ENCODE measurements at regions not wholly inside any gene's neighbourhood (a gene's known extent, or its start where the extent isn't known, plus 50 kb on each side); places are given as distances from the start of the nearest gene placed in this dataset.

- Histone ChIP-seq H3K4me1 (ENCODE audit: low read length) (no peaks in the 10 kb centered on the region), H3K9ac (ENCODE audit: low read length) (no peak overlapping the region), H3K4me2 (ENCODE audit: low read depth, low read length, poor library complexity, severe bottlenecking) (no peak overlapping the region), H2AFZ (ENCODE audit: low read length) (no peak overlapping the region), H3K9me3 (ENCODE audit: low read length) (no peaks in the 10 kb centered on the region), H3K4me3 (ENCODE audit: low read length) (no peak overlapping the region), H3K9me2 (replicated peaks; ENCODE audit: insufficient read depth, low read length) (no peaks in the 10 kb centered on the region), H4K20me1 (ENCODE audit: insufficient read depth, low read depth, low read length) (0 out of 2 replicates have a peak, but pooled peaks cover 4% of the 10 kb centered on the region), H3K79me2 (ENCODE audit: low read length) (no peaks in the 10 kb centered on the region), H3K27me3 (ENCODE audit: low read length) (no peaks in the 10 kb centered on the region), H3K27ac (ENCODE audit: low read length) (no peak overlapping the region), H3K36me3 (ENCODE audit: insufficient read depth, low read length) (no peaks in the 10 kb centered on the region)
- no peak for DNase-seq
These were observed 629.5 kb downstream of the BRD1 start for GRCh38 chr22:49197986-49198704.

GRCh38 chr22:49197505-49197904, 630.2 kb downstream of the BRD1 start:
- H3K9me2 ChIP-seq (replicated peaks; ENCODE audit: insufficient read depth, low read length): no peaks in the 10 kb centered on the region
- H3K36me3 ChIP-seq (ENCODE audit: insufficient read depth, low read length): no peaks in the 10 kb centered on the region
- H2AFZ ChIP-seq (ENCODE audit: low read length): no peak overlapping the region
- no peak overlapping the region for H3K4me2 ChIP-seq (ENCODE audit: low read depth, low read length, poor library complexity, severe bottlenecking)
- H3K9me3 ChIP-seq (ENCODE audit: low read length): no peaks in the 10 kb centered on the region
- H3K79me2 ChIP-seq (ENCODE audit: low read length): no peaks in the 10 kb centered on the region
- no peaks in the 10 kb centered on the region for H3K4me1 ChIP-seq (ENCODE audit: low read length)
- no peak overlapping the region for H3K9ac ChIP-seq (ENCODE audit: low read length)
- H3K27me3 ChIP-seq (ENCODE audit: low read length): no peaks in the 10 kb centered on the region
- no peak for DNase-seq
- H4K20me1 ChIP-seq (ENCODE audit: insufficient read depth, low read depth, low read length): 0 out of 2 replicates have a peak, but pooled peaks cover 4% of the 10 kb centered on the region
- no peak overlapping the region for H3K4me3 ChIP-seq (ENCODE audit: low read length)
- no peak overlapping the region for H3K27ac ChIP-seq (ENCODE audit: low read length)

GRCh38 chr22:49196046-49196511, 631.6 kb downstream of the BRD1 start:
- H3K4me2 ChIP-seq (ENCODE audit: low read depth, low read length, poor library complexity, severe bottlenecking): no peak overlapping the region
- no peaks in the 10 kb centered on the region for H3K36me3 ChIP-seq (ENCODE audit: insufficient read depth, low read length)

GRCh38 chr22:49195636-49196035, 632.0 kb downstream of the BRD1 start:
- Histone ChIP-seq H3K4me3 (ENCODE audit: low read length) (no peak overlapping the region), H3K4me1 (ENCODE audit: low read length) (no peaks in the 10 kb centered on the region), H3K36me3 (ENCODE audit: insufficient read depth, low read length) (no peaks in the 10 kb centered on the region), H3K27ac (ENCODE audit: low read length) (no peak overlapping the region), H3K27me3 (ENCODE audit: low read length) (no peaks in the 10 kb centered on the region), H3K79me2 (ENCODE audit: low read length) (no peaks in the 10 kb centered on the region), H3K9ac (ENCODE audit: low read length) (no peak overlapping the region), H3K4me2 (ENCODE audit: low read depth, low read length, poor library complexity, severe bottlenecking) (no peak overlapping the region), H2AFZ (ENCODE audit: low read length) (no peak overlapping the region), H4K20me1 (ENCODE audit: insufficient read depth, low read depth, low read length) (0 out of 2 replicates have a peak, but pooled peaks cover 4% of the 10 kb centered on the region), H3K9me2 (replicated peaks; ENCODE audit: insufficient read depth, low read length) (no peaks in the 10 kb centered on the region), H3K9me3 (ENCODE audit: low read length) (no peaks in the 10 kb centered on the region)
- no peak for DNase-seq

More at GRCh38 chr22:49196046-49196511, 631.6 kb downstream of the BRD1 start:
- 0 out of 2 replicates have a peak, but pooled peaks cover 4% of the 10 kb centered on the region for H4K20me1 ChIP-seq (ENCODE audit: insufficient read depth, low read depth, low read length)
- no peaks in the 10 kb centered on the region for H3K4me1 ChIP-seq (ENCODE audit: low read length)
- H3K9ac ChIP-seq (ENCODE audit: low read length): no peak overlapping the region
- DNase-seq: no peak
- H3K4me3 ChIP-seq (ENCODE audit: low read length): no peak overlapping the region
- H2AFZ ChIP-seq (ENCODE audit: low read length): no peak overlapping the region
- H3K27ac ChIP-seq (ENCODE audit: low read length): no peak overlapping the region
- no peaks in the 10 kb centered on the region for H3K27me3 ChIP-seq (ENCODE audit: low read length)
- H3K9me3 ChIP-seq (ENCODE audit: low read length): no peaks in the 10 kb centered on the region
- H3K79me2 ChIP-seq (ENCODE audit: low read length): no peaks in the 10 kb centered on the region
- no peaks in the 10 kb centered on the region for H3K9me2 ChIP-seq (replicated peaks; ENCODE audit: insufficient read depth, low read length)

- Histone ChIP-seq H3K4me3 (ENCODE audit: low read length) (no peak overlapping the region), H3K9me3 (ENCODE audit: low read length) (no peaks in the 10 kb centered on the region), H3K79me2 (ENCODE audit: low read length) (no peaks in the 10 kb centered on the region), H3K9me2 (replicated peaks; ENCODE audit: insufficient read depth, low read length) (no peaks in the 10 kb centered on the region), H3K4me1 (ENCODE audit: low read length) (no peaks in the 10 kb centered on the region), H3K27me3 (ENCODE audit: low read length) (no peaks in the 10 kb centered on the region), H3K27ac (ENCODE audit: low read length) (no peak overlapping the region), H3K4me2 (ENCODE audit: low read depth, low read length, poor library complexity, severe bottlenecking) (no peak overlapping the region), H3K9ac (ENCODE audit: low read length) (no peak overlapping the region), H2AFZ (ENCODE audit: low read length) (no peak overlapping the region), H3K36me3 (ENCODE audit: insufficient read depth, low read length) (no peaks in the 10 kb centered on the region), H4K20me1 (ENCODE audit: insufficient read depth, low read depth, low read length) (0 out of 2 replicates have a peak, but pooled peaks cover 4% of the 10 kb centered on the region)
- DNase-seq: no peak
These were observed 633.7 kb downstream of the BRD1 start for GRCh38 chr22:49193901-49194465.

GRCh38 chr22:49193348-49193747, 634.3 kb downstream of the BRD1 start:
- Histone ChIP-seq H3K27me3 (ENCODE audit: low read length) (no peaks in the 10 kb centered on the region), H3K27ac (ENCODE audit: low read length) (no peak overlapping the region), H2AFZ (ENCODE audit: low read length) (no peak overlapping the region), H3K4me3 (ENCODE audit: low read length) (no peak overlapping the region), H3K4me2 (ENCODE audit: low read depth, low read length, poor library complexity, severe bottlenecking) (no peak overlapping the region), H4K20me1 (ENCODE audit: insufficient read depth, low read depth, low read length) (0 out of 2 replicates have a peak, but pooled peaks cover under 1% of the 10 kb centered on the region), H3K4me1 (ENCODE audit: low read length) (no peaks in the 10 kb centered on the region), H3K9me2 (replicated peaks; ENCODE audit: insufficient read depth, low read length) (no peaks in the 10 kb centered on the region), H3K9ac (ENCODE audit: low read length) (no peak overlapping the region), H3K36me3 (ENCODE audit: insufficient read depth, low read length) (no peaks in the 10 kb centered on the region), H3K79me2 (ENCODE audit: low read length) (no peaks in the 10 kb centered on the region), H3K9me3 (ENCODE audit: low read length) (no peaks in the 10 kb centered on the region)
- no peak for DNase-seq

GRCh38 chr22:49192857-49193250, 634.8 kb downstream of the BRD1 start:
- H4K20me1 ChIP-seq (ENCODE audit: insufficient read depth, low read depth, low read length): no peaks in the 10 kb centered on the region
- no peak overlapping the region for H3K9ac ChIP-seq (ENCODE audit: low read length)
- no peaks in the 10 kb centered on the region for H3K79me2 ChIP-seq (ENCODE audit: low read length)
- no peak overlapping the region for H3K4me3 ChIP-seq (ENCODE audit: low read length)
- H3K27me3 ChIP-seq (ENCODE audit: low read length): 0 out of 2 replicates have a peak, but pooled peaks cover 4% of the 10 kb centered on the region
- H3K27ac ChIP-seq (ENCODE audit: low read length): no peak overlapping the region
- H3K4me1 ChIP-seq (ENCODE audit: low read length): no peaks in the 10 kb centered on the region
- no peaks in the 10 kb centered on the region for H3K9me2 ChIP-seq (replicated peaks; ENCODE audit: insufficient read depth, low read length)
- DNase-seq: no peak
- H3K9me3 ChIP-seq (ENCODE audit: low read length): no peaks in the 10 kb centered on the region
- no peak overlapping the region for H3K4me2 ChIP-seq (ENCODE audit: low read depth, low read length, poor library complexity, severe bottlenecking)
- no peaks in the 10 kb centered on the region for H3K36me3 ChIP-seq (ENCODE audit: insufficient read depth, low read length)
- no peak overlapping the region for H2AFZ ChIP-seq (ENCODE audit: low read length)

GRCh38 chr22:49192180-49192856, 635.4 kb downstream of the BRD1 start:
- no peak overlapping the region for H3K27ac ChIP-seq (ENCODE audit: low read length)
- no peak for DNase-seq
- no peak overlapping the region for H2AFZ ChIP-seq (ENCODE audit: low read length)

More at GRCh38 chr22:49192180-49192856, 635.4 kb downstream of the BRD1 start:
- Histone ChIP-seq H3K27me3 (ENCODE audit: low read length) (0 out of 2 replicates have a peak, but pooled peaks cover 4% of the 10 kb centered on the region), H3K9ac (ENCODE audit: low read length) (no peak overlapping the region), H4K20me1 (ENCODE audit: insufficient read depth, low read depth, low read length) (no peaks in the 10 kb centered on the region), H3K9me3 (ENCODE audit: low read length) (no peaks in the 10 kb centered on the region), H3K79me2 (ENCODE audit: low read length) (no peaks in the 10 kb centered on the region), H3K4me1 (ENCODE audit: low read length) (no peaks in the 10 kb centered on the region), H3K4me2 (ENCODE audit: low read depth, low read length, poor library complexity, severe bottlenecking) (no peak overlapping the region), H3K9me2 (replicated peaks; ENCODE audit: insufficient read depth, low read length) (no peaks in the 10 kb centered on the region), H3K4me3 (ENCODE audit: low read length) (no peak overlapping the region), H3K36me3 (ENCODE audit: insufficient read depth, low read length) (no peaks in the 10 kb centered on the region)

Data from Karpas-422 (cell line).